Activated CD4-positive, alpha-beta T cell treated with anti-CD3 and anti-CD28 coated beads for 24 hours (primary cell): ENCODE measurements at regions not wholly inside any gene's neighbourhood (a gene's known extent, or its start where the extent isn't known, plus 50 kb on each side); places are given as distances from the start of the nearest gene placed in this dataset.

Source experiments
- DNase-seq, 2 donors: peaks; one replicate each; pipeline ENCODE4 v3.0.0-alpha.2; 2020; ENCODE audit warnings: low read depth in 2 of 2

DNA sequence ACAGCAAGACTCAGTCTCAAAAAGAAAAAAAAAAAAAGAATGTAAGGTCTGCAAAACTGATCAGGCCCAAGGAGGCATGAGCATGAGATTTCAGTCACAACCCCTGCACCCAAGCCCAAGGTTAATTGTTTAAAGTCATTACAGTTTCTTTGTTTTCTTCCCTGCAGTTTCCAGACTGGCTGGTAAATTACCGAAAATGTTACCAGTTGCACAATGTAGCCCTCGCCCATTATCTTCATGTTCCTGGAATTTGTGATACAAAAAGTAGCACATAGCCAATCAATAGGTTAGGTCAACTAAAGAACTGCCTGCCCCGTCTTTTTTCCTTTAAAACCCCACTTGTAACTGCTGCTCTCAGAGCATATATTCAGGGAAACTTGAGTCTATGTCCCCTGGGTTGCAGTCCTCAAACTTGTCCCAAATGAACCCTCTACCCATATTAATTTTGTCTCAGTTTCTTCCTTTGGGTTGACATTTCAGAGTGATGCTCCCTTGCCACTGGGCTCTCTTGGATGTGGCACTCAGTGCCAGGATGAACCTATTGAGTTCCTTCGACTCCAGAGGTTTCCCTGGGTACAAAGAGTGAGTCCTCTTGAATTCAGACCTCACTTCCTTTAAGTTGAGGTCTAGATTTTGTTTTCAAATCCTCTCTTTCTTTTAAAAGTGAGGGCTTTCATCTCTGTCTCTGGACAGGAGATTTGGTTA is 216.2 kb upstream of the HS6ST1 start:
- DNase-seq = no peak

DNA sequence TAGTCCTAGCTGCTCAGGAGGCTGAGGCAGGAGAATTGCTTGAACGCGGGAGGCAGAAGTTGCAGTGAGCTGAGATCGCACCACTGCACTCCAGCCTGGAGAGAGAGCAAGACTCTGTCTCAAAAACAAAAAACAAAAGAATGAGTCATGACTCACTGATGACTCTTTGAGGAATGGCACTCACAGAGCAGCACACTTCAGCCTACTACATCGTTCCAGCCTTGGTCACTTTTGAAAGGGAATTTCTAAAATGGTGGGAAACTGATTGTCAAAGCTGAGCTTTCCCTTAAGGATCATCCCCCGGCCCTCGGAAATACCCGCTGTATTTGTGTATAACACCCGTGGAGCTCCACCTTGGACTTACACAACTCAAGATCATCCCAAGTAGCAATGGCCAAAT is 217.3 kb upstream of the HS6ST1 start:
- DNase-seq = no peak

DNA sequence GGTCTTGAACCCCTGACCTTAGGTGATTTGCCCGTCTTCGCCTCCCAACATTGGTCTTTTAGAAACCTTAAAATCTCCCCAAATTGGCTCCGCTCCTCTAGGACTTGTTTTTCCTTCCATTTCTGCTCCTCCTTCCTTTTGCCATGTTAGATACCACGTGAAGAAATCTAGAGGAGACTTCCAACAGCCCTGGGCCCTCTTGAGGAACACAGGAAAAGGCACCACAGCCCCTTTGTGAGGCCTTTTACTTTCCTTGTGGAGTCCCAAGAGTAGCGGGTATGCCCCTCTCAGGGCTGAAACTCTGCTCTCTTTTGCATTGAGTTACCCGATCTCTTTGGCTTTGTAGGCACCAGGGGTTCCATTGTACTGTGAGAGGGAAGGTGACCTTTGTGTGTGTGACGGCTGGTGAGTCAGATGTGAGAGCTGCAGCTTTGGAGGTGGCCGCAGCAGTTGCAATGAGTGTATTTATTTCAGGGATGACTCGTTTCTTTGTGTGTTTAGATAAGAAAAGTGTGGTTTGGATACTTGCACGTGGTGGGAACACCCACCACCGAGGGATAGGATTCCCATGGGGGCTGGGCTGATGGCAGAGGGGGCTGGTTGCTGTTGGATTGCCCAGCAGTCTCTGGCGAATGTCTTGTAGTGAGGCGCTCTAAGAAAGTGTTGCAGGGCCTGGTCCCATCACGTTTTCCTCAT is 218.4 kb upstream of the HS6ST1 start:
- no peak for DNase-seq

DNA sequence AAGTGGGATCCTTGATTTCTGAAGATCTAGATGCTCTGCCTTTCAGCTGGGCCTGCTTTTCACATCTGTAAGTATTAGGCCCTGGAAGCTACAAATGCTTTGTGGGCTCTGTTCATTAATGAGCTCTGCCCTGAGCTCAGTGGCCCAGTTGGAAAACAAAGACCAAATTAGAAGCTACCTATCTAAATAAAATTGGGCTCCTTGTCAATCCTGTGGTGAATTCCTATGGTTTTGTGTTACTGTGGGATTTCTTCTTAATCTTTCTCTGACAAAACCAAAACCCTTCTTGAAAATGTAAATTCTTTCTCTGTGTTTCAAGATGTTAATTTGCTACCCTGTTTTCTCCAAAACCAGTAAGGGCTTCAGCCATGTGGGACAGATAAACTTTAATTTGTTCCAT is 219.0 kb upstream of the HS6ST1 start:
- no peak for DNase-seq

DNA sequence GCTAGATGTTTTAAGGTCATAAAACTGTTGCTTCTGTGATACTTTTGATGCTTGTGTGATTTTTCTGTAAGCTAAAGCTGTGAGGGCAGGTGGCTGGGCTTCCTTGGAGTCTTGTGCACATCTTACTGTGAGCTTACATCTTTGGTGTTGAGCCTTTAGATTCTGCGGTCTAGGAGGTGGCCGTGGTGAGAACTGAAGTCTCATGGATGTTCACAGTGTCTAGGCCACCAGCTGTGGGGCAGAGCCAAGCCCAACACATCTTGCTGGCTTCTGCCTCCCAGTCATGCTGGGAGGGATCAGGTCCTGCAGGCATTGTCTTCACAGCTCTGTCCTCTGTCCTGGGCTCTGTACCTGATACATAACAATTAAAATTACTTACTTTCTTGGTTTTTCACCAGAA is 219.7 kb upstream of the HS6ST1 start:
- no peak for DNase-seq

DNA sequence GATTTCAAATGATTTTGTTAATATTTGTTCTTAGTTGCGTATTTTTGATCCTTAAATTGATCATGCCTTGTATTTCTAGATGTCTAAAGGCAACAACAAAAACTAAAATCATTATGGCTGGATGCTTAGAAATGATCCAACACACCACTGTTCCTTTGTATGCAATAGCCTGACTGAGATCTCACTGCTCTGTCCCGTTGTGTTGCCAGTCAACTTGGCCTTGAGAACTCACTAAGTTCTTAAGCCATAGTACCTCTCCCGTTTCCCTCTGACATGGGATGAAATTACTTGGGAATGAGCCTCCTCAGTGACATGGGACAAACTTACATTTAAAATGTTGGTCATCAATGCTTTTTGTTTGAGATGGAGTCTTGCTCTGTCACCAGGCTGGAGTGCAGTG is 222.0 kb upstream of the HS6ST1 start:
- no peak for DNase-seq

DNA sequence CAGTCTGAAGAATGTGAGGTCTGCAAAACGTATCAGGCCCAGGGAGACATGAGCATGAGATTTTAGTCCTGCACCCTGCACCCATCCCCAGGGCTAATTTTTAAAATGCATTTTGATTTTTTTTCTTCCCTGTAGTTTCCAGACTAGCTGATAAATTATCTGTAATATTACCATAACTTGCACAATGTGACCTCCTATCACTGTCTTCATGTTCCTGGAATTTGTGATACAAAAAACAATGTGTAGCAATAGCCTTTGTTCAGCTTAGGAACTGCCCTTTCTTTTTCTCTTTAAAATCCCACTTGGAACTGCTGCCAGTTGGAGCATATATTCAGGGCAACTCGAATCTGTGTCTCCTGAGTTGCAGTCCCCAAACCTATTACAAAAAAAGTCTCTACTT is 222.8 kb upstream of the HS6ST1 start:
- no peak for DNase-seq

DNA sequence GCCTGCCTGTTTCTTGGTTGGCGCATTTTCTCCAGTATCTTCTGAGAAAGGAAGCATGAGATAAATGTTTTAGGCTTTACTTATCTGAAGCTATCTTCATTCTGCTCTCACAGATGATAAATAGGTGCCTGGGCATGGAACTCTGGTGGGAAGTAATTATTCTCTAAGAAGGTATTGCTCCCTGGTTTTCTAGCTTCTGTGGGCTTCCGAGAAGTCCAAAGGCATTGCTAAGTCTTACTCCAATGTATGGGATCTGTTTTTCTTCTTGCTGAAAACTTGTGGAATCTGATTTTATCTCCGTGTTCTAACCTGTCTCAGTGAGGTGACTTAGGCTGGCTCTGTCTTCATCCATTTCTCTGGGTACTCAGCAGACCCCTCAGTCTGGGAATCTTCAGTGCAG is 224.4 kb upstream of the HS6ST1 start:
- DNase-seq = no peak

DNA sequence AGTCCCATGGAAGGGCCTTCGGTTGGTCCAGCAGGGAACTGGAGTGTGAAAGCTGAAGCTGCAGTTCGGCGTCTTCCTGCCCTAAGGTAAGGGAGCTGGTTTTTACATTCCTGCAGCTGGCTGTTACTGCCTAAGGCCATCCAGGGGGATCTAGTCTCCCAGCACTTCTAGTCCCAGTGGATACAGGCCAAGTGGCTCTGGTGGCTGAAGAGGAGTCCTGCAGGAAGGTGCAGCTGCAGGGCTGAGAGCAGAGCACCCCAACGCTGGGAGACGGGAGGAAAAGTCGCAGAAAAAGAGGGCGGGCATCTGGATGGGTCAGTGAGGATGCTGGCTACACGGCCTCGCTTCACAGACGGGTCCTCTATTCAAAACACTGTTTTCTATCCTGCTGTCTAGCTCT is 225.0 kb upstream of the HS6ST1 start:
- DNase-seq = no peak

DNA sequence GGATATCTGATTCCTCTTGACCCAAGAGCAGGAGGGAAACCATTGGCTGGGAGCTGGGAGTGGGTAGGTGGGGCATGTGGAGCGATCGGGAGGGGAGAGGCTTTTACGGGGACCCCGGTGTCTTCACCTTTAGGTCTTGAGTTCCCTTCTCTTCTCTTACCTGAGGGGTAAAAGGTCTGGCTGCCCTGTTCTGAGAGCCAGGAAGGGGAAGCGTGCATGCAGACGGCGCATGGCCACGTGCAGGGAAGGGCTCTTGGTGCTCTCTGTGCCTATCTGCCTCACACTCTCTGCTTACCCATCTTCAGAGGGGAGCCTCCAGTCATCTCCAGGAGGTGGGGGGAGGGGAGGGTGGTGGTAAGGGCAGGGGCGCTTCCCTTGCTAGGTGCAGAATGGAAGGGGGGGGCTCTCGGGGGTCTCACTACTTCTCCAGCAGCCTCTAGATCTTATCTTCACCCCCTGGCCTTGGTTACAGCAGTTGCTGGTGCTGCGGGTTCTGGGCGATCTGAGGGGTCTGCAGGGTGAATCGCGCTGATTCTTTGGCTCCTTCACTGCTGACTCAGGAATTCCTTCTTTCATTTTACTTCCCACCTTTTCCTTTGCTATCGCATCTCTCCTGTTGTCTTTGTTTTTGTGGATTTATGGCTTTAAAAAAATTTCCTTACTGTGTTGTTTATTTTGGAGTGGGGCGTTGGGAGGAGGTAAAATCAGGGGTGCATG is 225.8 kb upstream of the HS6ST1 start:
- DNase-seq = no peak

DNA sequence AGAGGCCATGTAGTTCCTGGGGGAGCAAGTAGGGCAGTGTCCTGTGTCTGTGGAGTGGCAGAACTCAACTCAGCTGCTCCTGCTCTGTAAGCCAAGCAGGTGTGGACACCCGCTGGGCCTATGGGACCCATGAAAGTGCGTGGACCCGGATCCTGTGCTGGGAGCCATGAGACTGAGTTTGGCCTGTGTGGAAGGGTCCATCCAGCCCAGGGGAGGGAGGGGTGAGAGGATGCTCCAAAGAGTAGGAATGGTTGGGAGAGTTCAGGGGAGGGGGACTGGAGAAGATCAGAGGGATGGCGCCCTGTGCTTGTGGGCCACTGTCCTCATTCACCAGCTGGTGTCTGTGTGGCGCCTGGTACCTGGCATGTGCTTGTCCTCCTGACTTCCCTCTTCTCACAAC is 226.4 kb upstream of the HS6ST1 start:
- no peak for DNase-seq

DNA sequence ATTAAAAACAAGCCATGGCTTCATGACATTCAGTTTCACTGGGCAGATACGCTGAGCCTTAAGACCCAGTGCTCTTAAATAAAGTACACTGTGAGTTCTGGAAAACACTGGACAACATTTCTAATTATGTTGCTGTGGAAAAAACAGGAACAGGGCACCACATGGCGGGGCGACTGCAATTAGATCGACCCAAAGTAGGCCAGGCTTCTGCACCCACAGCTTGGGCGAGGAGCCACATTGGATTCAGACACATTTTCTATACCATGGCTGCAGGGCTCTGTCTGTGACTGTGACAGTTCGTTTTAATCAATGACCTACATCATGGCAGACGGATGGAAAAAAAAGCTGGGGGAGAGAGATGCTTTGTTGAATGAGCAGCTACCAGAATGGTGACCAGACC is 227.2 kb upstream of the HS6ST1 start:
- no peak for DNase-seq

DNA sequence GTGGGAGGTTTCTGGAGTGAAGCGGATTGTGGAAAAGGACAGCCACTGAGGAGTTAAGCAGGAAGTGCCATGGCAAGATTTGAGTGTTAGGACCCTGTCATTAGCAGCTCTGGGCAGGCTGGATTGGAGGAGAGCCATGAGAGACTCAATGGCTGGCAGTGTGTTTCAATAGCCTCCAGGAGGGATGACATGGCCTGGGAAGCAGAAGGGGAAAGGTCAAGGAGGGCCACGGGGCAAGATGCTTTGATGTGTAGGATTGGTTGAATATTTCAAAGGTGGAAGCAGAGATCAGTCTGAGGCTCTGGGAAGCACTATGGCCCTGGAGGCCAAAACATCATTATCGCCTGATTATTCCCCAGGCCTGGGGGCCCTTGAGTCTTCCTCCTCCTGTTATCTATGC is 229.0 kb upstream of the HS6ST1 start:
- DNase-seq = no peak

DNA sequence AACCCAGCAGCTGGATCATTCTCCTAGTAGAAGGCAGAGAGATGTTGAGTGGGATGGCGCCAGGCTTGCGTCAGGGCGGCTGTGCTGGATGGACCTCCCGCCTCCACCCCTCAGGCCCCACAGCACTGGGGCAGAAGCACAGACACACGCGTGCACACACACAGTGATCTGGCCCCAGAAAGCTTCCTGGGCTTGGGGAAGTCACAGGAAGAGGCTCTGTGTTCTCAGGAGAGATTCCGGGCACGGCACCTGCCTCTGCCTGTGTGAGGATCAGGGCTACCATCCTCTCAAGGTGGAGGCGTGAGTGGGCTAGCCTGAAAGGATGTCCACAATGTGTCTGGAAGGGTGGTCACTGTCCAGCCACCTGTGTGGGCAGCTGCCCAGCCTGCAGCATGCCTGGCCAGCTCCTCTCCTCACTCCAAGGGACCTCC is 229.8 kb upstream of the HS6ST1 start:
- no peak for DNase-seq

DNA sequence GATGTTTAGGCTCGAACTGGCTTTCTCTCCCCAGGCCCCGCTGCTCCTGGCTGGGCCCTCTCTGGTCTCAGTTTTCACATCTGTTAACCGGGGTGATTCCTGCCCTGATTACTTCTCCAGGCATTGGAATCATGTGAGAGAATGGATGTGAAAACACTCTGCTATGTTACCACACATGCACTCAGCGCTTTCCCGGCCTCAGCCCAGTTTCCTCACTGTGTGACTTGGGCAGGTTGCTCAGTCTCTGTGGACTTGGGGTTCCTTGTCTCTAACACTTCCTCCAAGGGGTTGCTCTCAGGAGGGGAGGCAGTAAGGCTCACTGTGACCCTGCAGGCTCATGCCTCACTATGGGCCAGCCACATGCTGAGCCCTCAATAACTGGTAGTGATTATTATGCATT is 230.4 kb upstream of the HS6ST1 start:
- DNase-seq = no peak

DNA sequence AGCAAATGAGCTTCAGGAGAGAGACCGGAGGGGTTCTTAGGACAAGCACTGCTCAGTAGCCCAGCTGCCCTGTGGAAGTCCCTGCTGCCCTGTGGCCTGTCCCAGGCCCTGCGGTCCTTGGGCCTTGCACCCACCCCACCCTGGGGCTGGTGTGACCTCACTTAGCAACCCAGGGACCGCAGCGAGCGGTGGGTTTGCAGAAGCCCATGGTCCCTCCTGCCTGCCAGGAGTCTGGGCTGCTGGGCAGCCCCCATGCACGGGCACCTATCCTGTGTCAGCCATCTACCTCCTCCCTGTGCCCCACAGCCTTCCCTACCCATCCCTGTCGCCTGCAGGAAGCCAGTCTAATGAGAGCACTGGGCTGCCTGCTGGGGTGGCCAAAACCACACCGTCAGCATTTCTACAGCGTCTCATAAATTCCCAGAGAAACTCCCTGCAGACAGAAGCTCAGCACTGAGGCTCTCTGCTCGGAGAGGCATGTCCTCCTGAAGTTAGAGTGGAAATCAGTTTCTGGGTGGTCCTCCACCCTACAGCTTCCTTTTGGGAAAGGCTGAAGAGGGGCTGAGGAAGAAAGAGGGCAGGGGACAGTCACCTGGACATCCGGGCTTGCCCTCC is 231.1 kb upstream of the HS6ST1 start:
- no peak for DNase-seq

DNA sequence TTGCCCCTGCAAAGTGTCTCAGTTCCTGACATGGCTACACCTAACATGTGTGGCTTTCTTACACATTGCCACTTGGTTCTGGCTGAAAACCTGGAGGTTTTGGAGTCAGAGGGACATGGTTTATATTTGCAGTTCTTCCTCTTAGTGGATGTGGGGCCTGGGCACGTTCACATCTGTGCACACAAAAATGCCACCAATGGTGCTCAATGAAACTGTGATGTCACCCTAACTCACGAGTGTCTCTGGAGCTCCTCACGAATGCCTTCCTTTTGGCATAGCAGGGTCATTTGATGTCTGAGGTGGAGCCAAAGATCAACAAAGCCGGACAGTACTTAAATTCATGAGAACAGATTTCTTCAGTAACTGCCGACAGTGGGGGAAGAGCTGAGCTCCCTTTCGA is 231.7 kb upstream of the HS6ST1 start:
- DNase-seq = no peak

DNA sequence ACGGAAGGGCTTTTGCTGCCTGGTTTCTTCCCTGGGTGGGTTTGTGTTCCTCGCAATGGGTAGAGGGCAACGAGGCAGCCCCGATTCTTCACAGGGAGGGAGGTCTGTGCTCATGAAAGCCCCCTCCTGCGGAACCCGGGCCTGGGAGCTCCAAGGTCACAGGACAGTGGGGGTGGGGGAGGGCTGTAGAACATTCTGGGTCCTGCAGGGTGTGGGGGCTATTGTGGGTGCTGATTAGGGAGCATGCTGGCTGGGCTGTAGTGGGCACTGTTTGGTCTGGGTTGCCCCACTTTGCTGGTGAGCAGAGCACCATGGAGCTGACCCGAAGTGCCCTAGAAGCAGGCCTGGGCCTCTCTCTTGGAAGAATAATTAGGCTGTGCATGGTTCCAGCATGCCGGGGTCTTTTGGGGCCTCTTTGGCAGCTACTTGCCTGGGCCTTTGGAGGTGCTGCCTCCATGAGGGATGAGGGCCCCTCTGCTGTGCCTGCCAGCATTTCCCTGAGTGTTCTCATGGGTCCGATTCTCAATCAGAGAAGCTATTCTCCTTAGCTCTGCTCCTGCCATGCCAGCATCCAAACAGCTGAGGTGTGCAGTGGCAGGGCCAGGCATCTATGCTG is 232.2 kb upstream of the HS6ST1 start:
- DNase-seq = no peak

DNA sequence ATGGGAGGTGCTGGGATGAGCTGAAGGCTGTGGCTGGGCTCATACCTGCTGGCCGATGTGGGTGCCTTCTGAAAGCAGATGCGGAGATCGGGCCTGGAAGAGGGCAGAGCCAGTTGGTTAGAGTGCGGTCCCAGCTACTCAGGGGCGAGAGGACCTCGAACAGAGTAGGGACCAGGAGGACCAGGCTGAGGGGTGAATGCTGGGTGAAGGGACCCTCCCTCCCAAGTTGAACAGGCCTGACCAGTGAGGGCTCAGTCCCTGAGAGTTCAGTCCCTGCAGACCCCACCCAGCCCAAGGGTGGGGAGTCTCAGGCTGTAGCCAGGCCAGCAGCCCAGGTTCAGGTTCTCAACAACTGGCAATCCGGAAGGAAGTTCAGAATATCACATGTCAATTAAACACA is 232.8 kb upstream of the HS6ST1 start:
- DNase-seq = no peak

DNA sequence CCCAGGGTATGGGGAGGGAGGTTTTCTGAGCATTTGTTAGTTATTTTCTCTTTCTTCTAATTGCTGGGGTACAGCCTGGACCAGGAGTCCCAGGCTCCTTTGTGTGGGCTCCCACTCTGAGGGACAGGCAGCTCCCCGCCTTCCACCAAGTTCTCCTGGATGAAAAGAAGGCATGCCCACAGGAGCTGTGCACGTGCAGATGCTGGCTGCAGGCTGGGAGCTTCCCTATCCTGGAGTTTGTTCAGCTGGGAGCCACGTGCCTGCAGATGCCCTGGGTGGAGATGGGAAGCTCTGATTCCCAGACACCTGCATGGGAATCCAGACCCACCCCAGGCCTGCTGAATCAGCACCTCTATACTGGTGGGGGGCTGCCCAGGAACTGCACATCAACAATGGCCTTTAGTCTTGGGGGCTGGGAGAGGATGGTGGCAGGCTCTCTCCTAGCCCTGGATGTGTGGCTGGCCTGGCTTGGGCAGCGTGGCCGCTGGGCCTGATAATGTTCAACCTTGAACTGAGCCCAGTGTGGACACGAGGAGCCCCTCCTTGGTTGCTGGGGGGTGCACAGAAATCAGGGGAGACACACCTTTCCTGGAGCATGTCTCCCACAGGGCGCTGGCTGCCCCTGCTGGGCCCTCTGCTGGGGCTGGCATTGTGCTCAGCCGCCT is 233.6 kb upstream of the HS6ST1 start:
- DNase-seq = no peak

DNA sequence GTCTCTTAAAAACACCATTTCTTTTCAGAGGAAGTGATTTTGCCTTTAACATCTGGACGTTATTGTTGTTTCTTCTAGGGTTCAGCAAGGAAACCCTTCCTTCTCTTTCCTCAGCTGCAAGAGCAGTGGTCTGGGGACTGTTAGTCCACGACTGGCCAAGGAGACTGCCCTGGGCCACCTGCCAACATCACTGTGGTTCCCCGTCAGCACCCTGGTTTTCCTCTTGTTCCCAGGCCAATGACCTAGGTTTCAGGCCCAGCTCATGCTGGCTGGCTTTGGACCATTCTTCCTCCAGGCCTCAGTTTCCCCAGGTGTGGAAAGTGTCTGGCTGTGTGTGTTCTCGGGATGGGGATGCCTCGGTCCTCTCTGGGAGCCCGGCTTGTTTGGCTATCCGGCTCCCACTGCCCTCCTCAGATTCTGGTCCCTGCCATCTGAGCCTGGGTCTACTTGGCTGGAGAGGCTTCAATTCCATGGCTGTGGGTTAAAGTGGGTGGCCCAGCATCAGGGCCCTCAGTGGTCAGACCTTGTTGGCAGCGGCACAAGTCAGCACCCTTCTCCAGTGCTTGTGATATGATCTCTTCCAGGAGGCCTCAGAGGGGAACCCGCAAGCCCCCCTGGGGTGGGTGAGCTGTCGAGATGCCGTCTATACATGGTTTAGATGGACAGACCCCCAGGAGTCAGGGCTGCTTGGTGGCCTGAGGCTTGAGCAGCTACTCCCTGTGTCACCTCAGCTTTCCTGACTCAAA is 234.3 kb upstream of the HS6ST1 start:
- DNase-seq = no peak
